GM19023 (cell line): ENCODE measurements at regions not wholly inside any gene's neighbourhood (a gene's known extent, or its start where the extent isn't known, plus 50 kb on each side); places are given as distances from the start of the nearest gene placed in this dataset.
"Not testable (repeated sequence)": the region's sequence is repeated elsewhere in the genome, so short reads cannot be mapped to it uniquely, and the experiment has no call there.

Source experiments
- ATAC-seq: cut with Tn5 transposase; IDR thresholded peaks from one replicate; pipeline ENCODE4 v1.9.1; 2021; ENCODE audit warnings: mild to moderate bottlenecking, moderate library complexity; ENCODE audit not compliant: unreplicated experiment

GRCh38 chr6:13874191-13874549 is 50.6 kb upstream of the RNF182 start:
- ATAC-seq, result no peak

GRCh38 chr6:13873288-13874190 is 51.2 kb upstream of the RNF182 start:
- peak; percentile 64 for ATAC-seq

GRCh38 chr6:13872681-13873080 is 52.1 kb upstream of the RNF182 start:
- ATAC-seq, result no peak

- not testable (repeated sequence) for ATAC-seq
Measured at GRCh38 chr6:13872006-13872405, 52.7 kb upstream of the RNF182 start.

GRCh38 chr6:13870214-13870830 is 54.4 kb upstream of the RNF182 start:
- no peak for ATAC-seq

GRCh38 chr6:13868236-13868635 is 53.9 kb upstream of the MCUR1 start:
- no peak for ATAC-seq

- ATAC-seq, result no peak
Measured at GRCh38 chr6:13866301-13866700, 51.9 kb upstream of the MCUR1 start.

- no peak for ATAC-seq
Measured at GRCh38 chr6:13865141-13865540, 50.8 kb upstream of the MCUR1 start.

GRCh38 chr6:13864669-13865068 is 50.3 kb upstream of the MCUR1 start:
- not testable (repeated sequence) for ATAC-seq
